GM12878 (cell line): ENCODE measurements at regions not wholly inside any gene's neighbourhood (a gene's known extent, or its start where the extent isn't known, plus 50 kb on each side); places are given as distances from the start of the nearest gene placed in this dataset.

Experiments
- ATAC-seq: fragments of 200-7000 bp; cut with Tn5 transposase; 3 replicates; pipeline ENCODE4 v1.9.1; 2020; ENCODE audit warnings: mild to moderate bottlenecking, moderate library complexity
- BruUV-seq: library from RNA; stranded (reverse); fragments of 400-500 nt; replicated peaks from 2 replicates; lab custom pipeline; 2021; lab: Mats Ljungman, UMichigan
- CTCF ChIA-PET: fragments of 300-600 bp; sonication (Branson Sonifier 250); formaldehyde crosslinking; extraction: SDS; loops from one replicate; lab custom pipeline; 2021; ENCODE audit warnings: inconsistent platforms; lab: Yijun Ruan, JAX
- POLR2A ChIA-PET: fragments of 350-600 bp; formaldehyde crosslinking; extraction: SDS; loops from one replicate; lab custom pipeline; 2021; ENCODE audit warnings: inconsistent platforms; lab: Charles Lee
- RAD21 ChIA-PET: fragments of 300-600 bp; sonication (Branson Sonifier 250); formaldehyde crosslinking; loops from one replicate; lab custom pipeline; 2023; ENCODE audit warnings: antibody characterized with exemption; ENCODE audit not compliant: unreplicated experiment; lab: Charles Lee
- SMC1A ChIA-PET: fragments of 300-600 bp; sonication (Branson Sonifier 250); formaldehyde crosslinking; loops from one replicate; lab custom pipeline; 2023; ENCODE audit not compliant: unreplicated experiment, uncharacterized antibody; lab: Charles Lee
- DNase-seq: peaks from one replicate; pipeline ENCODE4 v3.0.0-alpha.2; 2011; ENCODE audit warnings: low read depth, low spot score
- FAIRE-seq: peaks from 3 replicates; lab custom pipeline; 2011; peaks lifted over from hg19 to GRCh38; lab: Jason Lieb, UNC
- H2AFZ ChIP-seq: 2 replicates; pipeline ENCODE4 v1.6.0; 2011; ENCODE audit warnings: low read depth, low read length, control low read depth; ENCODE audit not compliant: control insufficient read depth
- H3K27ac ChIP-seq: 2 replicates; pipeline ENCODE4 v1.5.1; 2011; ENCODE audit warnings: control low read depth; ENCODE audit not compliant: control insufficient read depth, insufficient read depth
- H3K27me3 ChIP-seq, 2 experiments: replicated peaks in 1 of 2; 2 replicates each; pipeline versions ENCODE4 v1.6.0 to v1.6.1; 2011; ENCODE audit warnings: low read length in 1 of 2; ENCODE audit not compliant: control insufficient read depth in 2 of 2, insufficient read depth in 2 of 2
- H3K36me3 ChIP-seq, 2 experiments: 2 replicates each; pipeline ENCODE4 v1.5.1; 2011; ENCODE audit warnings: low read length in 1 of 2; ENCODE audit not compliant: control insufficient read depth in 2 of 2, insufficient read depth in 2 of 2
- H3K4me1 ChIP-seq: 2 replicates; pipeline ENCODE4 v1.6.1; 2011; ENCODE audit warnings: mild to moderate bottlenecking, low read length, moderate library complexity, mixed read lengths; ENCODE audit not compliant: control insufficient read depth, insufficient read depth
- H3K4me2 ChIP-seq: 2 replicates; pipeline ENCODE4 v1.6.0; 2011; ENCODE audit warnings: control low read depth; ENCODE audit not compliant: control insufficient read depth, insufficient read depth
- H3K4me3 ChIP-seq: fragments of 200-600 bp; sonication (generic); 2 replicates; pipeline ENCODE4 v1.5.1; 2016
- H3K79me2 ChIP-seq: 2 replicates; pipeline ENCODE4 v1.6.0; 2011; ENCODE audit warnings: low read length; ENCODE audit not compliant: control insufficient read depth, insufficient read depth
- H3K9ac ChIP-seq: 2 replicates; pipeline ENCODE4 v1.8.0; 2011; ENCODE audit warnings: low read length, control low read depth, mixed read lengths; ENCODE audit not compliant: control insufficient read depth, insufficient read depth
- H3K9me3 ChIP-seq: replicated peaks from 3 replicates; pipeline ENCODE4 v1.5.1; 2011; ENCODE audit warnings: mild to moderate bottlenecking, low read length; ENCODE audit not compliant: control insufficient read depth, insufficient read depth
- H4K20me1 ChIP-seq: 2 replicates; pipeline ENCODE4 v1.6.0; 2011; ENCODE audit not compliant: control insufficient read depth, insufficient read depth
- ATF7 ChIP-seq: fragments of 450-650 bp; IDR thresholded peaks from 2 replicates; pipeline ENCODE4 v1.6.1; 2016; ENCODE audit warnings: low read depth, mild to moderate bottlenecking
- BMI1 ChIP-seq: fragments of 450-650 bp; IDR thresholded peaks from 2 replicates; pipeline ENCODE4 v1.6.1; 2016; ENCODE audit warnings: mild to moderate bottlenecking, moderate library complexity, borderline replicate concordance
- CEBPB ChIP-seq, 2 experiments: fragments of 150-350 bp in 1 of 2; IDR thresholded peaks; 2 replicates each; pipeline ENCODE4 v1.6.1; 2012 to 2014; ENCODE audit warnings: low read depth in 2 of 2, low read length in 2 of 2, borderline replicate concordance in 1 of 2, inconsistent platforms in 1 of 2
- CHD1 ChIP-seq: IDR thresholded peaks from 2 replicates; pipeline ENCODE4 v1.6.1; 2012; ENCODE audit warnings: low read depth, low read length, improper control_type of control experiment
- CHD4 ChIP-seq: fragments of 200-600 bp; sonication (generic); IDR thresholded peaks from 2 replicates; pipeline ENCODE4 v1.6.1; 2016; ENCODE audit warnings: mild to moderate bottlenecking
- CREM ChIP-seq: IDR thresholded peaks from 2 replicates; pipeline ENCODE4 v1.6.1; 2014; ENCODE audit warnings: antibody characterized with exemption, low read depth
- KDM1A ChIP-seq: fragments of 200-600 bp; sonication (generic); IDR thresholded peaks from 2 replicates; pipeline ENCODE4 v1.6.1; 2016; ENCODE audit warnings: borderline replicate concordance
- NFIC ChIP-seq: IDR thresholded peaks from 2 replicates; pipeline ENCODE4 v1.6.1; 2012; ENCODE audit warnings: low read depth, mild to moderate bottlenecking, inconsistent platforms, low read length, moderate library complexity
- SMAD5 ChIP-seq: IDR thresholded peaks from 2 replicates; pipeline ENCODE4 v1.6.1; 2016; ENCODE audit warnings: antibody characterized with exemption, low read depth
- ZNF622 ChIP-seq: fragments of 450-650 bp; IDR thresholded peaks from 2 replicates; pipeline ENCODE4 v1.6.1; 2017; ENCODE audit warnings: mild to moderate bottlenecking, inconsistent platforms
- in situ Hi-C: fragments of 300-500 bp; cut with MboI; formaldehyde crosslinking; loops from 9 replicates; pipeline ENCODE4 v1.14.3; 2018; ENCODE audit warnings: mixed read lengths
- intact Hi-C: fragments of 100-400 bp; cut with micrococcal nuclease; formaldehyde crosslinking; loops from one replicate; pipeline ENCODE4 v1.14.2; 2022; ENCODE audit not compliant: unreplicated experiment
- TF ChIP-seq, protein P1 (sequence below): IDR thresholded peaks from 2 replicates; pipeline ENCODE4 v1.6.1; 2012; ENCODE audit warnings: mild to moderate bottlenecking, low read depth, low read length
- TF ChIP-seq, protein P2 (sequence below): fragments of 450-650 bp; IDR thresholded peaks from 2 replicates; pipeline ENCODE4 v1.6.1; 2017; ENCODE audit warnings: mild to moderate bottlenecking, moderate library complexity

DNA sequence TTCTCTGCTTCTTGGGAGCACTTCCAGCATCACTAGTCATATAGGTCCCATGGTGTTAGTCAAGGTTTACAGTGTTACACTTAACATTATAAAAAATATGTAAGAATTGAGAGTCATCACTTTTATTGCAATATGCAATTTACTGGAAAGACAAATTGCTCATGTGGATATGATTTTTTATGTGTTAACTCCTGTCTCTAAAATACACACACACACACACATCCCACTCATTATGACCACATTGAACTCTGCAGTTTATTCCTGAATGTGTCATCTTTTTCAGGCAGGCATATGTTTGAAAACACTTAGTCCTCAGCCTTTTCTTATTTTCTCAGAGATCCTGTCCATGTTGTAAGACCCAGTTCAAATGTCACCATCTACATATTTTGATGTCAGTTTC is 148.5 kb upstream of the MRPS30 start:
- ChIA-PET CTCF (no interaction called here), POLR2A (no interaction called here), RAD21 (no interaction called here), SMC1A (no interaction called here)
- Histone ChIP-seq H2AFZ (no peak overlapping the region), H3K36me3 (no peaks in the 10 kb centered on the region), H3K4me1 (no peaks in the 10 kb centered on the region), H3K9ac (no peak overlapping the region), H3K4me2 (no peak overlapping the region), H3K27ac (no peak overlapping the region), H3K27me3 (no peaks in the 10 kb centered on the region), H3K9me3 (no peaks in the 10 kb centered on the region; the same call in 2 of the 3 replicates), H3K4me3 (no peak overlapping the region), H4K20me1 (no peaks in the 10 kb centered on the region), H3K79me2 (no peaks in the 10 kb centered on the region)
- no peak for TF ChIP-seq CEBPB (IDR thresholded peaks at IDR 0.05; ENCODE audit: borderline replicate concordance in 1 of 2, low read depth in 2 of 2, low read length in 2 of 2)
- no peak for TF ChIP-seq CHD4
- no peak for TF ChIP-seq BMI1
- TF ChIP-seq NFIC, result no peak
- TF ChIP-seq SMAD5, result no peak
- no peak for TF ChIP-seq CHD1
- no peak for TF ChIP-seq ATF7
- TF ChIP-seq ZNF622, result no peak
- TF ChIP-seq, protein P1, sequence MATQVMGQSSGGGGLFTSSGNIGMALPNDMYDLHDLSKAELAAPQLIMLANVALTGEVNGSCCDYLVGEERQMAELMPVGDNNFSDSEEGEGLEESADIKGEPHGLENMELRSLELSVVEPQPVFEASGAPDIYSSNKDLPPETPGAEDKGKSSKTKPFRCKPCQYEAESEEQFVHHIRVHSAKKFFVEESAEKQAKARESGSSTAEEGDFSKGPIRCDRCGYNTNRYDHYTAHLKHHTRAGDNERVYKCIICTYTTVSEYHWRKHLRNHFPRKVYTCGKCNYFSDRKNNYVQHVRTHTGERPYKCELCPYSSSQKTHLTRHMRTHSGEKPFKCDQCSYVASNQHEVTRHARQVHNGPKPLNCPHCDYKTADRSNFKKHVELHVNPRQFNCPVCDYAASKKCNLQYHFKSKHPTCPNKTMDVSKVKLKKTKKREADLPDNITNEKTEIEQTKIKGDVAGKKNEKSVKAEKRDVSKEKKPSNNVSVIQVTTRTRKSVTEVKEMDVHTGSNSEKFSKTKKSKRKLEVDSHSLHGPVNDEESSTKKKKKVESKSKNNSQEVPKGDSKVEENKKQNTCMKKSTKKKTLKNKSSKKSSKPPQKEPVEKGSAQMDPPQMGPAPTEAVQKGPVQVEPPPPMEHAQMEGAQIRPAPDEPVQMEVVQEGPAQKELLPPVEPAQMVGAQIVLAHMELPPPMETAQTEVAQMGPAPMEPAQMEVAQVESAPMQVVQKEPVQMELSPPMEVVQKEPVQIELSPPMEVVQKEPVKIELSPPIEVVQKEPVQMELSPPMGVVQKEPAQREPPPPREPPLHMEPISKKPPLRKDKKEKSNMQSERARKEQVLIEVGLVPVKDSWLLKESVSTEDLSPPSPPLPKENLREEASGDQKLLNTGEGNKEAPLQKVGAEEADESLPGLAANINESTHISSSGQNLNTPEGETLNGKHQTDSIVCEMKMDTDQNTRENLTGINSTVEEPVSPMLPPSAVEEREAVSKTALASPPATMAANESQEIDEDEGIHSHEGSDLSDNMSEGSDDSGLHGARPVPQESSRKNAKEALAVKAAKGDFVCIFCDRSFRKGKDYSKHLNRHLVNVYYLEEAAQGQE, result no peak
- TF ChIP-seq KDM1A, result no peak
- TF ChIP-seq, protein P2, sequence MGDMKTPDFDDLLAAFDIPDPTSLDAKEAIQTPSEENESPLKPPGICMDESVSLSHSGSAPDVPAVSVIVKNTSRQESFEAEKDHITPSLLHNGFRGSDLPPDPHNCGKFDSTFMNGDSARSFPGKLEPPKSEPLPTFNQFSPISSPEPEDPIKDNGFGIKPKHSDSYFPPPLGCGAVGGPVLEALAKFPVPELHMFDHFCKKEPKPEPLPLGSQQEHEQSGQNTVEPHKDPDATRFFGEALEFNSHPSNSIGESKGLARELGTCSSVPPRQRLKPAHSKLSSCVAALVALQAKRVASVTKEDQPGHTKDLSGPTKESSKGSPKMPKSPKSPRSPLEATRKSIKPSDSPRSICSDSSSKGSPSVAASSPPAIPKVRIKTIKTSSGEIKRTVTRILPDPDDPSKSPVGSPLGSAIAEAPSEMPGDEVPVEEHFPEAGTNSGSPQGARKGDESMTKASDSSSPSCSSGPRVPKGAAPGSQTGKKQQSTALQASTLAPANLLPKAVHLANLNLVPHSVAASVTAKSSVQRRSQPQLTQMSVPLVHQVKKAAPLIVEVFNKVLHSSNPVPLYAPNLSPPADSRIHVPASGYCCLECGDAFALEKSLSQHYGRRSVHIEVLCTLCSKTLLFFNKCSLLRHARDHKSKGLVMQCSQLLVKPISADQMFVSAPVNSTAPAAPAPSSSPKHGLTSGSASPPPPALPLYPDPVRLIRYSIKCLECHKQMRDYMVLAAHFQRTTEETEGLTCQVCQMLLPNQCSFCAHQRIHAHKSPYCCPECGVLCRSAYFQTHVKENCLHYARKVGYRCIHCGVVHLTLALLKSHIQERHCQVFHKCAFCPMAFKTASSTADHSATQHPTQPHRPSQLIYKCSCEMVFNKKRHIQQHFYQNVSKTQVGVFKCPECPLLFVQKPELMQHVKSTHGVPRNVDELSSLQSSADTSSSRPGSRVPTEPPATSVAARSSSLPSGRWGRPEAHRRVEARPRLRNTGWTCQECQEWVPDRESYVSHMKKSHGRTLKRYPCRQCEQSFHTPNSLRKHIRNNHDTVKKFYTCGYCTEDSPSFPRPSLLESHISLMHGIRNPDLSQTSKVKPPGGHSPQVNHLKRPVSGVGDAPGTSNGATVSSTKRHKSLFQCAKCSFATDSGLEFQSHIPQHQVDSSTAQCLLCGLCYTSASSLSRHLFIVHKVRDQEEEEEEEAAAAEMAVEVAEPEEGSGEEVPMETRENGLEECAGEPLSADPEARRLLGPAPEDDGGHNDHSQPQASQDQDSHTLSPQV, result no peak
- no peak for TF ChIP-seq CREM
- in situ Hi-C loops, result no loop called here
- intact Hi-C loops, result no loop called here
- no peak for FAIRE-seq
- no TSS peak for BruUV-seq
- DNase-seq, result no peak
- ATAC-seq, result no peak
